ENCODE measurements at regions not wholly inside any gene's neighbourhood (a gene's known extent, or its start where the extent isn't known, plus 50 kb on each side); places are given as distances from the start of the nearest gene placed in this dataset.

DNA sequence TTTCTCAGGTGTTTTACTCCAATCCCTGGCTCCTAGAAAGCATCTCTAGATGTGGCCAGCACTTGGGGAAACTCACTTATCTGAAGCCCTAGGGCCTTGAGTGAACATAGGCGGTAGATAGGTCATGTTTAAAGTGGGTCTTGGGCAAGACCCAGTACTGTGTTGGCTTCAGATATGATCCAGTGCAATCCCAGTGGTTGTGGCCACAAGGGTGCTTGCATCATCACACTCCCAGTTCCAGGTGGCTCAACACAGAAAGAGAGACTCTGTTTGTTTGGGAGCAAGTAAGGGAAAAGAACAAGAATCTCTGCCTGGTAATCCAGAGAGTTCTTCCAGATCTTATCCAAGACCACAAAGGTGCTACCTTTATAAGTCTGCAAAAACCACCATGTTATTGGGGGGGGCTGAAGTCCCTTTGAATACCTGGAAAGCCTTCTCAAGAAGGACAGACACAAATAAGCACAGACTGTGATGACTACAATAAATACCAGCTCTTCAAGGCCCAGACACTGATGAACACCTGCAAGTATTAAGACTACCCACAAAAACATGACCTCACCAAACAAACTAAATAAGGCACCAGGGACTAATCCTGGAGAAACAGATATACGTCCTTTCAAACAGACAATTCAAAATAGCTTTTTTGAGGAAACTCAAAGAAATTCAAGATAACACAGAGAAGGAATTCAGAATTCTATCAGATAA lies 114.7 kb downstream of the LURAP1L start:
- H3K27me3 ChIP-seq, result no peaks in the 10 kb centered on the region
- H3K9me3 ChIP-seq, result peaks cover 0 to 5% of the 10 kb centered on the region in 2 donors
- peaks cover 0 to 3% (median 0%) of the 10 kb centered on the region in 4 donors for H3K4me1 ChIP-seq
- intact Hi-C loops (cut with DNase I; ENCODE audit: low total_unique reads) (loop anchor here (5.0 to 10.0 kb wide), 2 partner anchors 75 to 167 kb away; no protein-coding TSS in a partner anchor), in situ Hi-C loops (cut with MboI; ENCODE audit: low pct_ligation_motif_present in 1 of 4, low pct_unique_long_range_greater_than_20kb in 1 of 4, low sequenced_read_pairs in 3 of 4) (loop anchor here in 3 of 4 donors (5.0 to 25.0 kb wide), 3 partner anchors 165 to 177 kb away; no protein-coding TSS in a partner anchor)
- 85 to 87% methylated on average over 2 of the region's 2 CpGs for WGBS, 2 donors (ENCODE audit: low coverage in 1 of 2)
- no peak overlapping the region for H3K27ac ChIP-seq
- TF ChIP-seq POLR2AphosphoS5 (IDR thresholded peaks at IDR 0.05), result no peak
- TF ChIP-seq, protein P1, sequence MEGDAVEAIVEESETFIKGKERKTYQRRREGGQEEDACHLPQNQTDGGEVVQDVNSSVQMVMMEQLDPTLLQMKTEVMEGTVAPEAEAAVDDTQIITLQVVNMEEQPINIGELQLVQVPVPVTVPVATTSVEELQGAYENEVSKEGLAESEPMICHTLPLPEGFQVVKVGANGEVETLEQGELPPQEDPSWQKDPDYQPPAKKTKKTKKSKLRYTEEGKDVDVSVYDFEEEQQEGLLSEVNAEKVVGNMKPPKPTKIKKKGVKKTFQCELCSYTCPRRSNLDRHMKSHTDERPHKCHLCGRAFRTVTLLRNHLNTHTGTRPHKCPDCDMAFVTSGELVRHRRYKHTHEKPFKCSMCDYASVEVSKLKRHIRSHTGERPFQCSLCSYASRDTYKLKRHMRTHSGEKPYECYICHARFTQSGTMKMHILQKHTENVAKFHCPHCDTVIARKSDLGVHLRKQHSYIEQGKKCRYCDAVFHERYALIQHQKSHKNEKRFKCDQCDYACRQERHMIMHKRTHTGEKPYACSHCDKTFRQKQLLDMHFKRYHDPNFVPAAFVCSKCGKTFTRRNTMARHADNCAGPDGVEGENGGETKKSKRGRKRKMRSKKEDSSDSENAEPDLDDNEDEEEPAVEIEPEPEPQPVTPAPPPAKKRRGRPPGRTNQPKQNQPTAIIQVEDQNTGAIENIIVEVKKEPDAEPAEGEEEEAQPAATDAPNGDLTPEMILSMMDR (IDR thresholded peaks at IDR 0.05), result no peak
- TF ChIP-seq POLR2A (IDR thresholded peaks at IDR 0.05), result no peak
- TF ChIP-seq EP300 (IDR thresholded peaks at IDR 0.05; ENCODE audit: low read depth), result no peak
- DNase-seq, result no peak
- no peaks in the 10 kb centered on the region for H3K36me3 ChIP-seq
- no peak overlapping the region for H3K4me3 ChIP-seq

DNA sequence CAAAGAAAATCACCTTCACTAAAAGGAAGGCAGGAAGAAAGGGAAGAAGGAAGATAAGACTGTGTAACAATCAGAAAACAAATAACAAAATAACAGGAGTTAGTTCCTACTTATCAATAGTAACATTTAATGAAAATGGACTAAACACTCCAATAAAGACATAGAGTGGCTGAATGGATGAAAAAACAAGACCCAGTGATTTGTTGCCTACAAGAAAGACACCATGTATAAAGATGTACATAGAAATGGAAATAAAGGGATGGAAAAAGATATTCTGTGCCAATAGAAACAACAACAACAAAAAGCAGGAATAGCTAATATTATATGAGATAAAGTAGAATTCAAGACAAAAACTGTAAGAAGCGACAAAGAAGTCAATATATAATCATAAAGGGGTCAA lies 116.8 kb downstream of the LURAP1L start:
- Histone ChIP-seq H3K27ac (no peak overlapping the region), H3K4me1 (no peaks in the 10 kb centered on the region), H3K27me3 (no peaks in the 10 kb centered on the region), H3K36me3 (no peaks in the 10 kb centered on the region), H3K4me3 (no peak overlapping the region), H3K9me3 (peaks cover 0 to 5% of the 10 kb centered on the region in 2 donors)
- in situ Hi-C loops (cut with MboI; ENCODE audit: low pct_ligation_motif_present in 1 of 4, low pct_unique_long_range_greater_than_20kb in 1 of 4, low sequenced_read_pairs in 3 of 4), result loop anchor here in 3 of 4 donors (5.0 to 25.0 kb wide), 3 partner anchors 167 to 179 kb away; no protein-coding TSS in a partner anchor
- no peak for DNase-seq
- TF ChIP-seq, protein P1 (IDR thresholded peaks at IDR 0.05), result no peak
- TF ChIP-seq POLR2AphosphoS5 (IDR thresholded peaks at IDR 0.05) (no peak), POLR2A (IDR thresholded peaks at IDR 0.05) (no peak), EP300 (IDR thresholded peaks at IDR 0.05; ENCODE audit: low read depth) (no peak)
- intact Hi-C loops (cut with DNase I; ENCODE audit: low total_unique reads), result no loop called here
- WGBS, 2 donors (ENCODE audit: low coverage in 1 of 2), result 82 to 91% methylated on average over 1 of the region's 1 CpG

DNA sequence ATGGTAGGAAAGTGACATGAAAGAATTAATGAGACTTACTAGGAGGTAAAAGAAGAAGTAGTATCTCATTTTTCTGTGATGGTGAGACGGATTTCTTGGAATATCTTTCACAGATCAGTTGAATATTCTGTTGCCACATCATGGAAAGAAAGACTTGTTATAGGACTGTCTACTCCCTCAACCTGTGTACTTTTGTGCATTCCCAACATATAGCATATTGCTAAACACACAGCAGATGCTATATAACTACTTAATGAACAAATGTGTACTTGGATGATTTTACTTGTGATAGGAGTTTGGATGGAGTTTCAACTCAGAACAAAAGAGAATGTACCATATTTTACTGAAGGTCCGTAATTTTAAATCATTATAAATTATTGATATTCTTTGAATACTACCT lies 128.5 kb downstream of the LURAP1L start:
- WGBS, 2 donors (ENCODE audit: low coverage in 1 of 2), result 80 to 84% methylated on average over 2 of the region's 2 CpGs
- TF ChIP-seq POLR2A (IDR thresholded peaks at IDR 0.05) (no peak), POLR2AphosphoS5 (IDR thresholded peaks at IDR 0.05) (no peak)
- DNase-seq, result no peak
- intact Hi-C loops (cut with DNase I; ENCODE audit: low total_unique reads), result no loop called here
- Histone ChIP-seq H3K4me3 (no peak overlapping the region), H3K27ac (no peak overlapping the region), H3K27me3 (no peaks in the 10 kb centered on the region), H3K4me1 (no peaks in the 10 kb centered on the region), H3K36me3 (no peaks in the 10 kb centered on the region), H3K9me3 (peaks cover 0 to 5% of the 10 kb centered on the region in 2 donors)
- in situ Hi-C loops (cut with MboI; ENCODE audit: low pct_ligation_motif_present in 1 of 4, low pct_unique_long_range_greater_than_20kb in 1 of 4, low sequenced_read_pairs in 3 of 4), result no loop called here

DNA sequence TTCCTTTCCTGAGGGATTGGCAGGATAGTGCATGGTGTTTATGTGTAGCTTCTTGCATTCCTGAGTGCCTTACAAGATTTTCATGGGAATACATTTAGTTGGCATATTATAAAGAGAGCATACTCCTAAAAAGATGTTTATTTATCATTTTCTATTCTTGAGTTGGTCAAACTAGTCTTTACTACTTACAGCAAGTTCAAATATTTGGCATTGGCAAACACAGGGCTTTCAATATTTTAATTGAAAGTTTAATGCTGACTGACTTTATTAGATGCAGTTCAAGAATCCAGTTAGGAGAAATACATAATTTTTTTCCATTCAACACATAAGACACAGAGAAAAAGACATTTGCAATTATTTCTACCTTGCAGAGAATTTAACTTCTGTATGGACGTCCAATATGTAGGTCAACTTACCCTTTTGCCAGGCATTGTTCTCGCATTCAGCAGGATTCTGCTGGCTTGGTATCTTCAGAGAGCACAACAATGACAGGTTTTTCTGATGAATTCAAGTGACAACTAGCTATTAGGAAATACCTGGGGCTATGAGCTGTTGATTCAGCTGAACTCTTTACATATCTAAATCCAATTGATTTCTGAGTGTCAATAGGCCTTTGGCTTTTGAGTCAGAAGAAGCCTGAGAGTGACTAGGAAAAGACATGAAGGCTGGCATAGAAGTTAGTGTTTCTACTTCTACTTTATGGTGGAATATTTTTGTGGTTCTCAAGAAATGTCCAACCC lies 129.6 kb downstream of the LURAP1L start:
- 83 to 88% methylated on average over 1 to 2 of the region's 2 CpGs for WGBS, 2 donors (ENCODE audit: low coverage in 1 of 2)
- no peak overlapping the region for H3K4me3 ChIP-seq
- DNase-seq, result no peak
- no peaks in the 10 kb centered on the region for H3K4me1 ChIP-seq
- in situ Hi-C loops (cut with MboI; ENCODE audit: low pct_ligation_motif_present in 1 of 4, low pct_unique_long_range_greater_than_20kb in 1 of 4, low sequenced_read_pairs in 3 of 4), result no loop called here
- intact Hi-C loops (cut with DNase I; ENCODE audit: low total_unique reads), result no loop called here
- H3K27ac ChIP-seq, result no peak overlapping the region
- no peaks in the 10 kb centered on the region for H3K36me3 ChIP-seq
- H3K27me3 ChIP-seq, result no peaks in the 10 kb centered on the region
- TF ChIP-seq EP300 (IDR thresholded peaks at IDR 0.05; ENCODE audit: low read depth), result no peak
- TF ChIP-seq, protein P1 (IDR thresholded peaks at IDR 0.05), result no peak
- no peak for TF ChIP-seq POLR2A (IDR thresholded peaks at IDR 0.05)
- peaks cover 0 to 1% of the 10 kb centered on the region in 2 donors for H3K9me3 ChIP-seq
